ENCODE measurements at regions not wholly inside any gene's neighbourhood (a gene's known extent, or its start where the extent isn't known, plus 50 kb on each side); places are given as distances from the start of the nearest gene placed in this dataset.

DNA sequence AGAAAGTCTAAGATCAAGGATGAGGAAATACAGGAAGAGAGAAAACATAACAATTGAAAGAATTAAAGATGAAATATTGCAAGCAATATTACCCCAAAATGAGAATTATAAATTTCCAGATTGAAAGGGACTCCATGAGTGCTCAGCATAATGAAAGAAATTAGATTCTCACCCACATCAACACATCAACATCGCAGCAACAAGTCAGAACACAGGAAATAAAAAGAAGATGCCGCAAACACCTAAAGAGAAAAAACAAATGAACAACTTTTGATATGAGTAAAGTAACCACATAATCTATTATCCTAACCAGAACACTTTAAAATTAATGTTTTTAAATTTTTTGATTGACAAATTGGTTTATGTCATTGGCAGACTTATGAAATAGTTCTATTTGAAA is 318.3 kb upstream of the PTGER4 start:
- no peak for TF ChIP-seq CTCF (IDR thresholded peaks at IDR 0.05; ENCODE audit: low read length)
- no peak for TF ChIP-seq EZH2phosphoT487 (IDR thresholded peaks at IDR 0.05; ENCODE audit: low read length)
- no peak for TF ChIP-seq EZH2 (optimal IDR thresholded peaks at IDR 0.05; ENCODE audit: low read depth, low read length)

All from MM.1S (cell line).